CD4-positive, alpha-beta T cell treated with Interleukin-17A for 4 hours (primary cell): ENCODE measurements at regions not wholly inside any gene's neighbourhood (a gene's known extent, or its start where the extent isn't known, plus 50 kb on each side); places are given as distances from the start of the nearest gene placed in this dataset.
"Not testable (repeated sequence)": the region's sequence is repeated elsewhere in the genome, so short reads cannot be mapped to it uniquely, and the experiment has no call there.

Source experiments
- DNase-seq: peaks from one replicate; pipeline ENCODE4 v3.0.0-alpha.2; 2020; ENCODE audit warnings: mixed read lengths

DNA sequence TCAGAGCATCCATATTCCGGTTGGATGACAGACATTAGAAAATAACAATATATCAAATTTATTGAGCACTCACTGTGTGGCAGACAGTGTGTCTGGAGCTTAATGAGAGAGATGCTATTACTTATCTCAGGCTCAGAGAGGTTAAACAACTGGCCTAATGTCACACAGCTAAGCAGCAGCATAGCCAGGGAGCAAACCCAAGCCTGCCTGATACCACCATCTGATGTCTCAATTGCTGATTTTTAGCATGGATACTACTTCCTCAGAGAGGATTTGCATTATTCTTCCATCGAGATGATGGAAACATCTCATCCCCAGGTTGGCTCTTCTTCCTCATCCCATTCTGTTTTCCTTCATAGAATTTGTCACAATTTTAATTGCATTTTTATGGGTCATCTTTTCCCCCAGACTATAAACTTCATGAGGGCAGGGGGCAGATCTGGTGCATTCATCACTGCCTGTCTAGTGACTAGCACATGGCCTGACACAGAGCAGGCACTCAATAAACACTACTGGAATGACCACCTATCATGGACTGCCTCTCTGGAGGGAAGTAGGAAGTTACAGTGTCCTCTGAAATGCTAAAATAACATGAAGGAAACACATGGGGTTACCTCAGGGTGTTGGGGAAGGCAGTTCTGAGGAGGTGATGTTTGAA lies 344.8 kb upstream of the CCL2 start:
- no peak for DNase-seq

DNA sequence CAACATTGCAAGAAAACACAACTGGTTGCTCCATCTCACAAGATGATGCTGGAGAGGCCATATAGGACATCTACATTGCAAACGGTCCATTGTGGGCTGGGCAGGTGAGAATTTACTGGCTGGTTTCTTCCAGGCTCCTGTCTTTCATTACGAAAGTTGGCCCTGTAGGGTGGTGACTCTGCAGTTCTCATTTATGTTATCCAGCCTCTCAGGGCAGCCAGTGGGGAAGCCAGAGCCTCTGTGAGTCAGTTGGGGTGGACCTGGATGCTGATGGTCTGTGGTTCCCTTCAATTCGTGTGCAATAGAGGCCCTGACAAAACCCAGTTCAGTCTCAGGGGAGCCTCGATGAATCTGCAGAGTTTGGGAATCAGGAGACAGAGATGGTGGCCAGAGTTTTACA lies 341.0 kb upstream of the CCL2 start:
- DNase-seq: no peak

DNA sequence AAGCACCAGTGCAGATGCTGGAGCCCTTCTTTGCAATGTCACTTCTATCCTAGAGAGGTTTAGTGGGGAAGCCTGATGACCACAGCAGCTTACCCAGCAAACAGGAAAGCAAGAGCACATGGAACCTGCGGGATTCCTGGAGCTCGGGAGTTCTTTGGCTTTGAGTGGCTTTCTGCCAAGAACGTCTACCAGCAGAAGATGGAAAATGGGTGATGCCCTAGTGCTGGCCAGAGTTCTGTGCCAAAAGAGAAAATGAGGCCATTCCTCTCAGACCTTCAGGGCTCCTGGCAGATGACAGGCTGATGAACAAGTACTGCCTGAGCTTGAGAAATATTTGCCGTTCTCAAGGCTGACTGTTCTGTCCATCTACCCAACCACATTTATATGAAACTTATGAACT lies 332.1 kb upstream of the CCL2 start:
- DNase-seq: no peak

DNA sequence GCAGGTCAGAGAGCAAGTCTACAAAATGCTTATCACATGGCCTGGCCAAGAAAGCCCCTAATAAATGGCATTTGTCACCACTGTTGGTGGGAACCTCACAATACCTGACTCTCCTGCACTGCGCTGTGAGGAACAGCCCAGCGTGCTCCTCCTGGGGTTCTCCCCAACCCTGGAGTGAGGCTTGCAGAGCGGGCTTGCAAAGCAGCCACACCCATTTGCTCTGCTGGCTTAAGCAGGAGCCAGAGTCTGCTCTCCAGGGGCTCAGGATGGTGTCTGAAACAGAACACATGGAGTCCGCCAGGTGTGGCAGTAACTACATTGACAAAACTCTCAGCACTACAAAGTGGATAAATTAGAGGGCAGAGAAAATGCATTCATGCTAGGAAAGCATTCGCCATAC lies 331.0 kb upstream of the CCL2 start:
- DNase-seq: no peak

DNA sequence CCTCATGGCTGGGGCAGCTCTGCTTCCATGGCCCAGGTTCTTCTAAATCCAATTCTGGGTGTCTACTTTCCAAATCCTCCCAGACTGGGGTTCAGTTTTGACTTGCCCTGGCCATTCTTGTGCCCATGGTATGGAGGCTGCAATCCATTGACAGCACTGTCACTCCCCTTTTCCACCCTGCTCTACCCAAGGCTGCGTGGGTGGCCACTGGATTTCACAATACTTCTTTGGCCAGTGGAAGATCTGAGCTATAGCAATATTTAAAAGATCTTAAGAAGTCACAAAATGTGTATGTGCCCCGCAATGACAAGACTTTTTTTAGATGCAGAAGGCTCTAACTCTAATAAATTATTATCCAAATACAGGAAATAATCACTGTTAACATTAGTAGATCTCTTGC lies 329.4 kb upstream of the CCL2 start:
- no peak for DNase-seq

DNA sequence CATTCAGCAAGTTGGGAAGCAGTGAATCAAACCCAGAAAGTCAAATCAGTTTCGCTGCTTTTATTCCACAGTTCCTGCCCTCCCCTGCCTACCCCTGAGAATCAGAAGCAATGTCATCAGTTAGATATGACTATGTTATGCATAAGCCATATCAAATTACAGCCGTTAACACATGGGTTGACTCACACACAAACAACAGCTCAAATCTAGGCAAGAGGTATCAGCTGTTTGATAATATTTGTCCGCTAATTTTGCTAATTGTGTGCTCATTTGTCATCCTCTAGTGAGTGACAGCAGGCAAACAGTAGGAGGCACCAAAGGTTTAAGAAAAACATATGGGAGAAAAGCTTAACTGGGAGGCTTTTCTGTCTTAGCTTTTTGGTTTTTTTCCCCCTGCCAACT lies 327.4 kb upstream of the CCL2 start:
- DNase-seq: no peak

DNA sequence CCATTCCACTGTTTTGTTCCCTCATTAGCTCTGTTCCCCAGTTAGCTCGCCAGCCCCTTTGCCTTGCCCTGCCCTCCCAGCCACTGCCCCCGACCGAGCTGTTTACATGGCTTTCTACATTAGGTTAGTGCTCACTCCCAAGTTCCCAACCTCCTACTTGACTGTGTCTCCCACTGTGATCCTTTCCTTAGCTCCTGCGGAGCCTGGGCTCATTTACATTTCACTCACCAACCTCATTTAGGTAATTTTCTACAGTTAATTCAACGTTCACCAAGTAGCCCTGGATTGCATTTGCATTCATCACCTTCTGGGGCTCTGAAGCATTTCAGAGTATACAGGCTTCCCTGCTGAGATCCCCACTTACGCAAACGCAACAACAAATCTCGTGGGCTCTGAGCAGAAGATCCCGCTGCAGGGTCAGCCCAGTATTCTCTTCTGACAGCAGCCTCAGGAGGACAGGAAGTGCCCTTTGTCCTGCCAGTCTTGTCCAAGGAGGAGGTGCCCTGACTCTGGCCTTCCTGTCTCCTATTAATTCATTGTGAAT lies 325.8 kb upstream of the CCL2 start:
- DNase-seq: no peak

DNA sequence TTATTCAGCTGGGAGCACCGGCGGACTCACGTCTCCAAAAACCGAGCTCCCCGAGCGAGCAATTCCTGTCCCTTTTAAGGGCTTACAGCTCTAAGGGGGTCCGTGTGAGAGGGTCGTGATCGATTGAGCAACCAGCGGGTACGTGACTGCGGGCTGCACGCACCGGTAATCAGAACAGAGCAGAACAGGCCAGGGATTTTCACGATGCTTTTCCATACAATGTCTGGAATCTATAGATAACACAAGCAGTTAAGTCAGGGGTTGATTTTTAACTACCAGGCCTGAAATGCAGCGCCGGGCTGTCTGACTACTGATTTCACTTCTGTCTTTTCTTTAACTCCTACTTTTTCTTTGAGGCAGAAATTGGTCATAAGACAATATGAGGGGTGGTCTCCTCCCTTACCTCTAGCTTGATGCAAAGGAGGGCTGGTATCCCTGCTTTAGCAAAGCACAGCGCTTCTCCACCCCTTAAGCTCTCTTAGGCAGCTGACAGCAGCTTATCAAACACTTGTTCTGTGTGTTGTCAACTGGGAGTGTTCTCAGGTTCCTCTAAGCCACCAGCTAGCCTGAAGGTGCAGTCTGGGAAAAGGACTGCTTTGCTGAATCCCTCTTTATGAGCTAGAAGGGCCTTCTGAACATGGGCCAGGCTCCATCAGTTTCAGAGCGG lies 323.8 kb upstream of the CCL2 start:
- not testable (repeated sequence) for DNase-seq

DNA sequence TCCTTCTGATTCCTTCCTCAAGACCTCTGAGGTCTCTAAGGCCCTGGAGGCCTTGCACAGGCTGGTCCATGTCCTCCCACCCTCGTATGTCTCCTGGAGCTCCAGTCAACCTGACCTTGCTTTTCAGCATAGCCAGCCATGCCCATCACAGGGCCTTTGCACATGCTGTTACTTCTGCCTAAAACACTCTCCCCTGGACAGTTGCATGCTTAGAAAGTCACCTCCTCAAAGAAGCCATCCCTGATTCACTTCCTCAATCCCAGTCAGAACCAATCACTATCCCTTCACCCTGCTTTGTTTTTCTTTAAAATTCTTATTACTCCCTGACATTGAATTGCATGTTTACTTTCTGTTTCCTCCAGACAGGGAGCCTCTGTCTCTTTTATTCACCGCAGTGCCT lies 322.1 kb upstream of the CCL2 start:
- DNase-seq: no peak

DNA sequence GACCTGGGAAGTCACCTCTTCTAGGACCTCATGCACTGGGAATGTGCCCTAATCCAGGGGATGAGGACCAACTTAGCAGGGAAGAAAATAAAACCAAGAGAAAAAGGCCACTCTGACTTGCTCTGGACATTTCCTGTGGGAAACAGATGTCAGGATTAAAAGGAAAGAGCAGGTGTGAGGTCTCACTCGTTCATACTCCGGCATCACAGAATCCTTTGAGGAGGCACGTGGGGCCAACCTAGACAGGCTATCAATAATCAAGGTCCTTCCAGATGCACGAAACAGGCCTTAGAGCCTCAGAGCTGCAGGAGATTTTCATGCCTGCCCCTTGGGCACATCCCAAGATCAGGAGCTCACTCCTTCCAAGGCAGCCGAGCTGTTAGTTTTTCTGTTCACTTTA lies 321.5 kb upstream of the CCL2 start:
- no peak for DNase-seq

DNA sequence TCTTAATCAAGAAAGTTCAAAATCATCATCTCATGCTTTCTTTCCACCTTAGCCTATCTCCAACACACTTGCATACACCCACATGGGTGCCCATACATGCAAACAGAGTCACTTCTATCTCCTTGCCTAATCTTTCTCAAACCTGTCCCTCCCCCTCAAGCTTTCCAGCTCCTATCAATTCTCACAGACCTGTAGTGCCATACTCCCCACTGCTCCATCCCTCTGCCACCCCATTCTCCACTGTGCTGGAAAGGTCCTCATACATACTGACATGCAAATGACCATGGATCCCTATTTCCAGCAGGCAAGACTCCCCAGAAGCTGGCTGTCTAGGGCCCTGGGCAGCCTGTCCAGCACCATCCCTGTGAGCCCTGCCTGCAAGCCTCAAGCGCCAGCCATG lies 320.4 kb upstream of the CCL2 start:
- DNase-seq: no peak

DNA sequence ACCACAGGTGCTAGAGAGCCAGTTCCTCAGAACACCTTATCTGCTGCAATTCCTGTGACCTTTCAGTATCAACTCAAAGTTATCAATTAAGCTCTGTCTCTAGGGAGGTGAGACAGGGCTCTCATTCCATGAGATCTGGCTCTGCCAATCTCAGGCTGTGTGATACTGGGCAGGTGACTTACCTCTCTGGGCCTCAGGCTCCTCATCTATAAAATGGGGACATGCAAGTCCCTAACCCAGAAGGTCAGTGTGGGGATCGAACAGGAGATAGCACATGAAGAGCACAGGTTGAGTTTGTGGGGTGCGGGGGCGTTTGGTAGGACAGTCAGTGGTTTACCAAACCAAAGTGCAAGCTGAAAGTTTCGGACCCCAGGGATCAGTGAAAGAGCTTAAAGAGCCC lies 319.3 kb upstream of the CCL2 start:
- no peak for DNase-seq

DNA sequence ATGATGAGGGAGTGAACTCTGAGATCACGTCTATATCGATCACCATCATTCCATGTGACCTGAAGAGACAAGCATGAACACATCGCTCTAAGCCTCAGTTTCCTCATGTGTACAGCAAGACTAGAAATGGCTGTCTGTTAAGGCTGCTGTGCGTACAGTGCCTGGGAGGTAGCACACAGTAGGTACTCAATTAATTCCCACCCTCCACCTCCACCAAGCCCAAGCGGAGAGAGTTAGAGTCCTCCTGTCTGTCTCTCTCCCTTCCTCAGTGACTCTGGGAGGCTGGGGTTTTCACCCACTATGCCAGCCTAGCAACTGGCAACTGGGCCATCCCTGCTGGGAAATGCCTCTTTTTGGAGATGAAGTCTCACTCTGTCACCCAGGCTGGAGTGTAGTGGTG lies 318.3 kb upstream of the CCL2 start:
- no peak for DNase-seq

DNA sequence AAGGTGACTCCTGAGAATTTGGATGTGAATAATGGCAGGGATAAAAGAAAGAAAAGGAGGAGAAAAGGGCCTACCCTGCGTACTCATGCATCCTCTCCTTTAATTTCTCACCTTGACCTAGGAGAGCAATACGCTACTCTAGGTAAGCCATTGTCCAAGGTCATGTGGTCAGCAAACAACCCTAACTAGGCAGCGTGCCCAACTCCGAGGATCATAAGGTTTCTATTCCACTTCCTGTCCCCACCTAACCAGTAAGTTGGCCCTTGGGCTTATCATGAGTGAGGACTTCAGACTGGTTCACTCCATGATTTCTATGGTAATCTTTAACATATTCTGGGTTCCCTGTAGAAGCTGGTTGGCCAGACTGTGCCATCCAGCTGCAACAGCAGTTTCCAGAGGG lies 315.1 kb upstream of the CCL2 start:
- no peak for DNase-seq

DNA sequence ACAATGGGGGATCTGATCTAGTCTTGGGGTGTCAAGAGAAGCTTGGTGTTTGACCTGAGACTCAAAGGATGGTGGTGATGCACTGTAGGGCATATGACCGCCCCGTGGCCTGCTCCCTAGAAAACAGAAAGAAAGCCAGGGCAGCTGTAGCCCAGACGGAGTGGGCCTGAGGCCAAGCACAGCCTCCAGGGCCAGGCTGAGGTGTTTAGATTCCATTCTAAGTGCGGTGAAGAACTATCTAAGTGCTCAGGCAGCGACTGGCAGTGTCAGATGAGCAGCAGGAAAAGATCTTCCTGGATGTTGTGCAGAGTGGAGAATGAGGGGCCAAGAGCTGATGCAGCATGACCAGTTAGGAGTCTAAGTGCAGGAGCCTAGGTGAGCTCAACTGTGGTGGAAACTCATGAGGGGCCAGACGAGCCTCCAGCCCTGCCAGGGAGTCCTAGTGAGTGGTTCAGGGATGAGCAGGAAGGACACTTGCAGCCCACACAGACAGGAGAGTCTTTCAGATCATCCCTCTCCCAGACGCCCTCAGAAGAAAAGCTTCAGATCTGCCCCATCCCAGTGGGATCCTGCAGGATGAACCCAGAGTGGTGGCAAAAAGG lies 314.2 kb upstream of the CCL2 start:
- DNase-seq: no peak

DNA sequence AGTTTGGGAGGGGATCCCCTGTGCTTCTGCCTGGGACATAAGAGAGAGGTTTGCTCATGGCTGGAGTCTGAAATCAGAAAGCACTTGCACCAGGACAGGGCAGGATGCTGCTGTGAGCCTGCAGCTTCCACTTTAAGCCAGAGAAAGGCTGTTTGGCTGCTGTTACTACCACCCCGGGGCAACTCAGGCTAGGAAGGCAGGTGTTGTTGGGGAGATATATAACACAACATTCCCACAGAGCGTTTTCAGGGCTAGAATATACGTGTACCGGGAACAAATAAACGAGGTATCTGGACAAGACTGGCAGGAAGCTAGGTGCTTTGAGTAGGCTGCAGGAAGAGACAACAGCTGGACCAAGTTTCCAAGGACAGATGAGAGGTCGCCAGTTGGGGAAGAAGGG lies 313.3 kb upstream of the CCL2 start:
- DNase-seq: no peak

DNA sequence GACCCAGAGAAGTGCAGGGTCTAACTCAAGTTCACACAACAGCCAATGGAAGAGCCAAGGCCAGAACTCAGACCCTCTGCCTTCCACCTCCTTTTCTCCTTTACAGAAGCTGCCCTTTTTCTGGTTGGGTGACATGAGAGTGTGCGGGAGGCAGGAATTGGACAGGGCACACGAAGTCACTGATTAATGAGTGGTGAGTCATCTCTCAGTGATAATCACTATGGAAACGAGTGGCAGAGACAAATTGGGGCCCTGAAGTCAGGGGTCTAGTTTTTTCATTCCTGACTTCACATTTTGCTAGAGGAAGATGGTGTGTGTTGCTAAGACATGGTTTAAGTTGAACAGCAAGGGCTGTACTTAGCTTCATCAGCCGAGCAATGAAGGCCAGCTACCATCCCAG lies 312.7 kb upstream of the CCL2 start:
- DNase-seq: no peak

DNA sequence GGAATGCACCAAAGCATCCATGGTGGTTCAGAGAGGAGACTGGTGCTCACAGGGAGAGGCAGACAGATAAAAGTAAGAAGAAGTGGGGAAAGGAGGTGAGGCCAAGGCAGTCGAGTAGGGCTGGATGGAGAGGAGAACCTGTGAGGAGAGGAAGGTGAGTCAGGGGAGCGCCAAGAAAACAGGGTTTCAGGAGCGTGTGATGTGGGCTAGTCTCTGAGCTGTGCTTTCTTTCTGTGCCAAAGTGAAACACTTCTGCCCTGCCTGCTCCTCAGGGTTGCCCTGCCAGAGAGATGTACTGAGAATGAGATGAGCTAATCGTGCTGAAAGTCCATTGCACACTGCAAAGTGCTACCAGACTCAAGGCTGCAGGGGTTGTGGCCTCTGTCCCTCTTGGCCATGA lies 310.7 kb upstream of the CCL2 start:
- no peak for DNase-seq

DNA sequence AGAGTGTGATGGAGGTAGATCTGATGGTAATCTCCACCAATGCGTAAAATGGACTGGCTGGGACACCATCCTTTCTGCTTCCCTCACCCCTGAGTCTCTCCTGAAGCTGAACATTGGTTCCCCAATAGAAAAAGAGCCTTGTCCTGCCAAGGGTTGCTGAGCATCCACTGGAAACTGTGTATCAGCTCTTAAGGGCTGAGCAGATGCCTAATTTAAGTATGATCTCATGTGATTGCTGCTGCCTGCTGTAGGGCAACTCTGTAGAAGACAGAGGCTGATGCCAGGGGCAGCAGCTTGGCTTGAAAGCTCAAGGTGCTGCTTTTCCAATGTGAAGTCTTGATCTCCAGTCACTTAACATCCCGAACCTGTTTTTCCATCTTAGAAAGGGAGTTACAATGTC lies 310.3 kb upstream of the CCL2 start:
- DNase-seq: no peak

DNA sequence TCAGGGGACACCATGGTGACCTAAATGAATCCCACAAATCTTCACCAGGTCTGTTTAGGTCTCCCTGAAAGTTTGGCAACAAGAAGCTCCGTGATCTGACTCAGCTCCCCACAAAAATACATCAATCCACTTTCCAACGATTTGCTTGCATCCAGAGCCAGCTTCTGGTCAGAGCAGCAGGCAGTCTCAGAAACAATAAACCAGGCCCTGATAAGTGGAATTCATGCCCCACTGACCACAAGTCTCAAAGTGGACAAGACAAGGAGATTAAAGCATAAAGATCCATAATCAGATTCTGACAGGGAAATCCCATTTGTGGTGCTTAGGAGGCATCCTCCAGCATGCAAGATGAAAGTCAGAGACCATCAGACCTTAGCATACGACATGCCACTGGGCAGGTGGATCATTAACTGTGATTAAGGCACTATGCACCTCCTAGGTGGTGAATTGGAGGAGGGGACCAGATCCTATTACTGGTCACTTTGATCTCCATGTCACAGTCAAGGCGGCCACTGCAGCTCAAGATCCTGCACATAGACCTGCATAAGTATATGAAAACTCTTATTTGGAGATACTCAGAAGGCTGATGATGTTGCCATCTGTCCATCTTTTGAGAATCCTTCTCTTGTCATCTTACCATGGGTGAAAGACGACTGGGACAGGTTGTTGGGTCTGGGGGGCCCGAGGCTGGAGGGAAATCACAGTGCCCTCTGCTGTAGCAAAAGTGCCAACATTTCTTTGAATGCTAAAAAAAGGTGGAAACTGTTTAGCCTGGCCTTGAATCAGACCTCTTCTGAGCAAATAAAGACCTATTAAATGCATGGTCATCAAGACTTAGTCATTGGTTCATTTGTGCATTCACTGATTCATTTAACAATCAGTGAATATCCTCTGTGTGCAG lies 309.2 kb upstream of the CCL2 start:
- no peak for DNase-seq

DNA sequence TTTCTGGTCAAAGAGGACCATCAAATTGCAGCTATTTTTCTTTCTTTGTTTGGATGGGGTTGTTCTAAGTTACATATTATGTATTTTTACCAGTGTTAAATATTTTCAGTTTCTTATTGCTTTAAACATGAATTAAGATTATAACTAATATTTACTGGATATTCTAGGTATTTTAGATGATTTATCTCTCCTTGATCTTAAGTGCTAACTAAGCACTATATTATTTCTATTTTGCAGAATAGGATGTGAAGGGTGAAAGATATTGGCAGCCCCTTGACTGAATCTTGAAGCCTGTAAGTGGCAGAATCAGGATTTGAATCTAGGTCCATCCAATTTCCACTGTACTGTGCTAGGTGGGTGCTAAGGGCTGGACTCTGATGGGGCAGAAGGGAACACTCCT lies 307.3 kb upstream of the CCL2 start:
- no peak for DNase-seq

DNA sequence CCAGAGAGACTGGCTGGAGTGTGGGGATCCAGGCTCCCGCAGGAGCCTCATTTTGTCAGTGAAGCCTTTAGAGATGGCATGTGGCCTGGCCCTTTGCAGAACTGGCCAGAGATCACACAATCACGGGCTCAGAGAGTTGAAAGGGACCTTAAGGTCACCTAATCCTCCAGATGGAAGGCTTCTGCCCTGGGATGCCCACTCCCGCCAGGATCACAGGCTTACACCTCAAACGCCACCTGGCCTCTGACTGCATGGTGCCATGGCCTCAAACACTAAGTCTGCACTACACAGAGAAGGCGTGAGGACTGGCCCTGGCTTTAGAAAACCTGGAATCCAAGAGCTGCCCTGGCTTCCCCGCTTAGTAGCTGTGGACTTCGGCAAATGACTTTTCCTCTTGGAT lies 306.8 kb upstream of the CCL2 start:
- no peak for DNase-seq

DNA sequence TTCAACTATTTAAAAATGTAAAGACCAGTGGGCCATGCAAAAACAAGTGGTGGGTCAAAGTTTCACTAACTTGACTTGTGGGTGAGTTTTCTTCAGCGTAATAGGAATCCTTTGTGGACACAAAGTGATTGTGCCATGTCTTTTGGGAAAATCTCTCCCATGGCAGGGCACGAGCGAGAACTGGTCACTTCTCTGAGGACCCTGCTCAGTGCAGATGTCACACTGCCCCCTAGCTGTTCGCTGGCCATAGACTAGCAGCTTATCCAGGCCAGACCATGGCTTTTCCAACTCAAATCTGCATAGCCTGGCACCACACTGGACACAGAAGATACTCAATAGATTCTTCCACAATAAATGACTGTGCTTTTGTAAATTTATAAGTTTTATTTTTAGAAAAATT lies 306.0 kb upstream of the CCL2 start:
- no peak for DNase-seq
